ENCODE measurements at regions not wholly inside any gene's neighbourhood (a gene's known extent, or its start where the extent isn't known, plus 50 kb on each side); places are given as distances from the start of the nearest gene placed in this dataset.

GRCh38 chr1:199020051-199020450 is 381.2 kb downstream of the PTPRC start:
- Histone ChIP-seq H3K9me3 (ENCODE audit: low read depth, low read length, poor library complexity, severe bottlenecking) (peaks cover 4% of the 10 kb centered on the region), H3K4me1 (ENCODE audit: insufficient read depth, low read length, poor library complexity, severe bottlenecking) (peaks cover 2% of the 10 kb centered on the region), H3K4me3 (ENCODE audit: low read depth, low read length, poor library complexity, severe bottlenecking) (no peak overlapping the region), H3K27ac (ENCODE audit: low read depth, low read length, poor library complexity, severe bottlenecking) (no peak overlapping the region), H3K27me3 (replicated peaks; ENCODE audit: insufficient read depth, low read depth, low read length, poor library complexity) (no peaks in the 10 kb centered on the region), H3K36me3 (ENCODE audit: insufficient read depth, low read length, poor library complexity, severe bottlenecking) (no peaks in the 10 kb centered on the region)
- intact Hi-C loops (cut with micrococcal nuclease; ENCODE audit: unreplicated experiment), result no loop called here
- DNase-seq (ENCODE audit: low spot score), result no peak
- ChIA-PET POLR2A (ENCODE audit: low non-redundant PET) (no interaction called here), CTCF (no interaction called here)
- no TSS peak for BruUV-seq (replicated peaks)
- TF ChIP-seq EZH2 (IDR thresholded peaks at IDR 0.05; ENCODE audit: borderline replicate concordance, low read depth, low read length, poor library complexity, severe bottlenecking), result no peak
- TF ChIP-seq, protein P1, sequence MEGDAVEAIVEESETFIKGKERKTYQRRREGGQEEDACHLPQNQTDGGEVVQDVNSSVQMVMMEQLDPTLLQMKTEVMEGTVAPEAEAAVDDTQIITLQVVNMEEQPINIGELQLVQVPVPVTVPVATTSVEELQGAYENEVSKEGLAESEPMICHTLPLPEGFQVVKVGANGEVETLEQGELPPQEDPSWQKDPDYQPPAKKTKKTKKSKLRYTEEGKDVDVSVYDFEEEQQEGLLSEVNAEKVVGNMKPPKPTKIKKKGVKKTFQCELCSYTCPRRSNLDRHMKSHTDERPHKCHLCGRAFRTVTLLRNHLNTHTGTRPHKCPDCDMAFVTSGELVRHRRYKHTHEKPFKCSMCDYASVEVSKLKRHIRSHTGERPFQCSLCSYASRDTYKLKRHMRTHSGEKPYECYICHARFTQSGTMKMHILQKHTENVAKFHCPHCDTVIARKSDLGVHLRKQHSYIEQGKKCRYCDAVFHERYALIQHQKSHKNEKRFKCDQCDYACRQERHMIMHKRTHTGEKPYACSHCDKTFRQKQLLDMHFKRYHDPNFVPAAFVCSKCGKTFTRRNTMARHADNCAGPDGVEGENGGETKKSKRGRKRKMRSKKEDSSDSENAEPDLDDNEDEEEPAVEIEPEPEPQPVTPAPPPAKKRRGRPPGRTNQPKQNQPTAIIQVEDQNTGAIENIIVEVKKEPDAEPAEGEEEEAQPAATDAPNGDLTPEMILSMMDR (conservative IDR thresholded peaks at IDR 0.05; ENCODE audit: low read depth, low read length), result no peak

GRCh38 chr1:199020904-199021303 is 382.1 kb downstream of the PTPRC start:
- ChIA-PET CTCF (no interaction called here), POLR2A (ENCODE audit: low non-redundant PET) (no interaction called here)
- no peaks in the 10 kb centered on the region for H3K27me3 ChIP-seq (replicated peaks; ENCODE audit: insufficient read depth, low read depth, low read length, poor library complexity)
- DNase-seq (ENCODE audit: low spot score), result no peak
- no peak overlapping the region for H3K27ac ChIP-seq (ENCODE audit: low read depth, low read length, poor library complexity, severe bottlenecking)
- intact Hi-C loops (cut with micrococcal nuclease; ENCODE audit: unreplicated experiment), result no loop called here
- no peaks in the 10 kb centered on the region for H3K36me3 ChIP-seq (ENCODE audit: insufficient read depth, low read length, poor library complexity, severe bottlenecking)
- peaks cover 4% of the 10 kb centered on the region for H3K9me3 ChIP-seq (ENCODE audit: low read depth, low read length, poor library complexity, severe bottlenecking)
- TF ChIP-seq, protein P1 (conservative IDR thresholded peaks at IDR 0.05; ENCODE audit: low read depth, low read length), result no peak
- TF ChIP-seq EZH2 (IDR thresholded peaks at IDR 0.05; ENCODE audit: borderline replicate concordance, low read depth, low read length, poor library complexity, severe bottlenecking), result no peak
- H3K4me1 ChIP-seq (ENCODE audit: insufficient read depth, low read length, poor library complexity, severe bottlenecking), result peaks cover 2% of the 10 kb centered on the region
- no peak overlapping the region for H3K4me3 ChIP-seq (ENCODE audit: low read depth, low read length, poor library complexity, severe bottlenecking)
- no TSS peak for BruUV-seq (replicated peaks)

DNA sequence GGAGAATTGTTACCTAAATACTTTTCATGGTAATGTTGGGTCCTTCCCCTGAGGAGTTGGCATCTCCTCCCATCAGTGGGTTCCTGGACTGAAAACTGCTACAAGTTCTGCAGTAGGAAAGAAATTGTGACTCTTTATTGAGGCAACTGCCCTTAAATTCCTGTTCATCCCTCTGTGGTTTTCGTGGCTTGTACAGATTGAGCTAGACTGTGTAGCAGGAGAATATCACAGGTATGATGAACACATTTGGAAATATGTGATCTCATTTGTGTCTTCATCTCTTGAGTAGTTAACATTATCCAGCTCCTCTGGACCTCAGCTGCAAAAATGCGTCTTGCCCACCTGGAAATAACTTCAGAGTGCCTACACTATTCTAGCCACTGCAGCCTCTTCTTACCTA is 390.6 kb downstream of the PTPRC start:
- DNase-seq (ENCODE audit: low spot score), result no peak
- intact Hi-C loops (cut with micrococcal nuclease; ENCODE audit: unreplicated experiment), result no loop called here
- no peak overlapping the region for H3K4me3 ChIP-seq (ENCODE audit: low read depth, low read length, poor library complexity, severe bottlenecking)
- BruUV-seq (replicated peaks), result no TSS peak
- TF ChIP-seq, protein P1 (conservative IDR thresholded peaks at IDR 0.05; ENCODE audit: low read depth, low read length), result no peak
- TF ChIP-seq EZH2 (IDR thresholded peaks at IDR 0.05; ENCODE audit: borderline replicate concordance, low read depth, low read length, poor library complexity, severe bottlenecking), result no peak
- ChIA-PET POLR2A (ENCODE audit: low non-redundant PET) (no interaction called here), CTCF (no interaction called here)
- no peaks in the 10 kb centered on the region for H3K27me3 ChIP-seq (replicated peaks; ENCODE audit: insufficient read depth, low read depth, low read length, poor library complexity)
- H3K27ac ChIP-seq (ENCODE audit: low read depth, low read length, poor library complexity, severe bottlenecking), result no peak overlapping the region
- no peaks in the 10 kb centered on the region for H3K36me3 ChIP-seq (ENCODE audit: insufficient read depth, low read length, poor library complexity, severe bottlenecking)
- peaks cover 4% of the 10 kb centered on the region for H3K9me3 ChIP-seq (ENCODE audit: low read depth, low read length, poor library complexity, severe bottlenecking)
- peaks cover 9% of the 10 kb centered on the region for H3K4me1 ChIP-seq (ENCODE audit: insufficient read depth, low read length, poor library complexity, severe bottlenecking)

All from A673 (cell line).